CD1c-positive myeloid dendritic cell (primary cell): ENCODE measurements at regions not wholly inside any gene's neighbourhood (a gene's known extent, or its start where the extent isn't known, plus 50 kb on each side); places are given as distances from the start of the nearest gene placed in this dataset.
"Not testable (repeated sequence)": the region's sequence is repeated elsewhere in the genome, so short reads cannot be mapped to it uniquely, and the experiment has no call there.

Experiments used
- DNase-seq: peaks from one replicate; pipeline ENCODE4 v3.0.0-alpha.2; 2016; ENCODE audit errors: extremely low spot score

DNA sequence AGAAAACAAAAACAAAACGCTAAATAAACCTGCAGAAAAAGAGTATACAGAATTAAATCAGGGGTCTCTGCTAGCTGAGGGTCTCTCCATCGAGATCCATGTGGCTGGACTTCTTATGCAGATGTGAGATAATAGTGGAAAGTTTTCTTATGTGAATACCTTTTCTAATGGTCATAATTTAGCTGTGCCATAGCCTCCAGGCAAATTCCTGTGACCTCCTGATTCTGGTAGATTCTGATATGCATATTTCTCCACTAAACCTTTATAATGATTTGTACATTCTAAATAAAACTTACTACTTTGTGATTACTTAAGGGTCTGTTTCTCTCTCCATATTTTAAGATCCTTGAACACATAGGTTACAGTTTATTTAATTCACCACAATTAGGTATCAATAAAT, 1002.6 kb downstream of the GALC start:
- DNase-seq, result no peak

DNA sequence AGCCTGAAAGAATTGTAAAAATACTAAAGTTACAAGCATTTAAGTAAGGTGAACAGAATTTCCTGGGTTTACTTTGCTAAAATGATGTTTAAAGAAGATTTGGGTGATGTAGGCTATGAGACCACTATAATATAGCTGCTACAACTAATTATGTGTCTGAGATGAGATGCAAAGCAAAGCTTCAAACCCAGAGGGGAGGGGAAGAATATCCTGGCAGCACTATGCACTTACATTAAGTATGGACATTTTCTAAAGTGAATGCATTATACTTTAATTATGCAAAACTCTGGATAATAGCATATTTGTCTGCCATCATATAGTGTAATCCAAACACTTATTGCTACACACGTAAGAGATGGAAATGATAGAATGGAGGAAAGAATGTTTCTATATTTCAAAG, 1003.7 kb downstream of the GALC start:
- DNase-seq, result no peak

DNA sequence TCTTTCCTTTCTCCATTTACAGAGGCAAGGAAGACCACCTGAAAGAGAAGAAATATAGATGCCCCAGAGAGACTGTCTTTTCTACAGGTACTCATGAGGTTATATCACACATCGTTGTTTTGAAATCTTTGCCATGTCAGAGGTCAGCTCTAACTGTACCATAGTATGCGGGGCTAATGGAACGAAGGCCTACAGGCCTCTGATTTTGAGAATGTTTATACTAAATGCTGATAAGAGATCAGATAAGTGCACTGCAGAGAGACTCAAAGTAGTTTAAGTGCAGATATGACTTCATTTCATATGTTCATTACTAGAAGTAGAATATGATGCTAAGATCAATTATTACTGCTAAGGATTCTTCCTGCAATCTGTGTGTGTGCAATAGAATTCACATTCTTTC, 1005.0 kb downstream of the GALC start:
- DNase-seq, result no peak

DNA sequence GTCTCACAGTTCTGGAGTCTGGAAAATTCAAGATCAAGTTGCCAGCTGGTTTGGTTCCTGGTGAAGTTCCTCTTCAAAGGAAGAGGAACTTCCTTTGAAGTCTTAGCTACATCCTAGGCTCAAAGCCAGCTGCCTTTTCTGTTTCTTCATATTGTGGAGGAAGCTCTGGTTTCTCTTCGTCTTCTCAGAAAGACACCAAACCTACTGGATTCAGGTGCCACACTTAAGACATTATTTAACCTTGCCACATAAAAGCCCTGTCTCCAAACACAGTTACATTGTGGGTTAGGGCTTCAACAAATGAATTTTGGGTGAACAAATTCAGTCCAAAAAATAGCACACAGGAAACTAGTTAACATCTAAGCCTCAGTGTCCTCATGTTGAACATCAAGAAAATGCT, 1019.8 kb downstream of the GALC start:
- no peak for DNase-seq

DNA sequence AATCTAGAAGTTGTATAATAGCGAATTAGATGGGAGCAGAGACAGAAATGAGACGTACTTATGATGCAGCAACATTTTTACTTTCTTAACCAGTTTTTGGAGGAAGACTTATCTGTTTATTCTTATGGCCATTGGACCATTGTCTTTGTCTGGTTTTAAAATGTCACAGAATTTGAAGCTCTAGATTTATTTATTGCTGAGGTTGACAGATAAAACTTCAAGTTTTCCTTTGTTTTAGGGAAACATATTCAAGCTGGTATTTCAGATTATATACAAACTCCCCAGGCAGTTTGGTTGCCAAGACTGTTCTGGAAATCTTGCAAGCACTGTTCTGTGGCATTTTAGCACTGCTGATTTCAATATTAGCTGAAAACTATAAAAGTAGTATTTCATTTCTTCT, 1021.7 kb downstream of the GALC start:
- no peak for DNase-seq

DNA sequence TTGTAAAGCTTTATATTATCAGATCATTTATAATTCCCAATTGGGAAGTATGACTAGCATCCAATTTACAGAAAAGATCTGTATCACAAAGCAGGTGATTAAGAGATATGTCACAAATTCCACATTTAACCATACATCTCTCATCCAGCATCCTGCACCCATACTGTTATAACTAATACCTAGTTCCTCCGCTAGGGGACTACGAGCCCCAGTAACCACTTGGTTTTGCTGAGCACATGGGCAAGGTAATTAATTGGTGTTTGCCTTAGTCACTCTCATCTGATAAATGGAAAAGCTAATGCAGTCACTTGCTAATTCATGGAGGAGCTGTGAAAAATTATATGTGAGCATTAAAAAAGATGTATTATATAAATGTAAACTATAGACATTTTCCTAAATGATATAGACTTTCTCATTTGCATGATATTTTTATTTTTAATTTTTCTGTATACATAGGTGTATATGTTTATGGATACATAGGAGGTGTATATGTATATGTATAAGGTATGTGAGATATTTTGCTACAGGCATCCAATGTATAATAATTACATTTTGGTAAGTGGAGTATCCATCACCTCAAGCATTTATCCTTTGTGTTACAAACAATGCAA, 1031.8 kb downstream of the GALC start:
- no peak for DNase-seq

DNA sequence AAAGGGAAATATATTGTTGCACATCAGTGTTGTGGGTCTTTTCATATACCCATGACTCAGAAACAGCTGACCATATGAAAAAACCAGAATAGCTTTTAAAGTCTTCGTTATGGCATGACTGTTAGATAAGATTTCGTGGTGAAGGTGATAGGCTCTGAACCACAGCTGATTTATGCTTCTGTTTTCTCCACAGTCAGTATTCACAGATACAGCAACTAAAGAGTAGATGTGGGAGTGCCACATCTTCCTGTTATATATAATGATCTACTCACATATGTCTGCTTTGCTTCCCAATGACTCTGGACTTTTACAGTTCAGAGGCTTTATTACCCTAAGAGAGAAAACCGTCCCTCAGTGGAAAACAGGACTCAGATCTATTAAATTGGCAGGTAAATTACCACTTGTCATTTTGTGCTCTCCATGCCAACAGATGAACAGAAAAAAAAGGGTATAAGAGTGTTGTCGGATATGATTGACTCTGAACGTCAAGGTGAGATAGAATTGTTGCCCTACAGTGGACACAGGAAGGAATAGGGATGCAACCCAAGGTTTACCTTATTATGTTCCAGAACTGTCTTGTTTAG, 1037.1 kb downstream of the GALC start:
- DNase-seq, result no peak

DNA sequence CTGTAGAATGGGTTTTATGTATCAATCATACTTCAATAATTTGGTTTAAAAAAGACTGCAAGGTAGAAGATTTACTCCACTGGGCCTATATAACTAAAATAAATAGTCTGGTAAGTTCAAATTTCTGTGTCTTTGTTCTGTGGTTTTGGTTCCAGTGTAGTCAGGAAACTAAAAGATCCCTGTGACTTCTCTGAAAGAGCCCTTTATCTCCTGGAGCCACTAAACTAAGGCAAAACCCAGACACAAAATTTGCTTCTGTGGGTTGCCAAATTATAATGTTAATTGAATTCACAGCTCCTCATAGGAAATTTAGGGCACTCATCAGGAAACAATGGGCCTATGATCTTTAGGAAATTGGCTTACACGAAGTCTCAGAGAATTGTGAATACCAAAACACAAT, 1038.4 kb downstream of the GALC start:
- no peak for DNase-seq

DNA sequence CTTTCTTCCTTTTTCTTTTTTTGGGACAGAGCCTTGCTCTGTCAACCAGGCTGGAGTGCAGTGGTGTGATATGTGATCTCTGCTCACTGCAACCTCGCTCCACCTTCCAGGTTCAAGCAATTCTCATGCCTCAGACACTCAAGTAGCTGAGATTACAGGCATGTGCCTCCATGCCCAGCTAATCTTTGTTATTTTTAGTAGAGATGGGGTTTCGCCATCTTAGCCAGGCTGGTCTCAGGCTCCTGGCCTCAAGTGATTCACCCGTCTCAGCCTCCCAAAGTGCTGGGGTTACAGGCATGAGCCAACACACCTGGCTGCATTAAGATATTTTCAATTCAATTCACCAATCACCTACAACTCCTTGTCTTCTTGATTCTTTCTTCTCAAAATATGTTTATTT, 1046.5 kb downstream of the GALC start:
- no peak for DNase-seq

DNA sequence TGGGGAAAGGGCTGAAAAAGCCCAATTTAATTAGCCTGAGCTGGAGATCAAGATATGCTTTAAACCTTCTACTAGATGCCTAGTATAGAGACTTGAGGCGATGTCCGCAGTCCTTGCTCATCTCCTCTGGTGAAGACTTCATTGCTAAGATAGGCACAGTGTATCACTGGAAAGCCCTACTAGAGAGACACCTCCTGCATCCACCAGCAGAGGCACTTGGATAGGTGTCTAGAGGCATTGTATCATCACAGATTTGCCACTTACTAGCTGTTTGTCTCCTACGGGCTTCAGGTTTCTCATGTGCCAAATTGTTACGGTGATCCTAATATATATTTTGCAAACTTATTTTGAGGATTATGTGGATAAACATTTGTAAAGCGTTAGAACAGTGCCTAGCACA, 1048.5 kb downstream of the GALC start:
- no peak for DNase-seq

DNA sequence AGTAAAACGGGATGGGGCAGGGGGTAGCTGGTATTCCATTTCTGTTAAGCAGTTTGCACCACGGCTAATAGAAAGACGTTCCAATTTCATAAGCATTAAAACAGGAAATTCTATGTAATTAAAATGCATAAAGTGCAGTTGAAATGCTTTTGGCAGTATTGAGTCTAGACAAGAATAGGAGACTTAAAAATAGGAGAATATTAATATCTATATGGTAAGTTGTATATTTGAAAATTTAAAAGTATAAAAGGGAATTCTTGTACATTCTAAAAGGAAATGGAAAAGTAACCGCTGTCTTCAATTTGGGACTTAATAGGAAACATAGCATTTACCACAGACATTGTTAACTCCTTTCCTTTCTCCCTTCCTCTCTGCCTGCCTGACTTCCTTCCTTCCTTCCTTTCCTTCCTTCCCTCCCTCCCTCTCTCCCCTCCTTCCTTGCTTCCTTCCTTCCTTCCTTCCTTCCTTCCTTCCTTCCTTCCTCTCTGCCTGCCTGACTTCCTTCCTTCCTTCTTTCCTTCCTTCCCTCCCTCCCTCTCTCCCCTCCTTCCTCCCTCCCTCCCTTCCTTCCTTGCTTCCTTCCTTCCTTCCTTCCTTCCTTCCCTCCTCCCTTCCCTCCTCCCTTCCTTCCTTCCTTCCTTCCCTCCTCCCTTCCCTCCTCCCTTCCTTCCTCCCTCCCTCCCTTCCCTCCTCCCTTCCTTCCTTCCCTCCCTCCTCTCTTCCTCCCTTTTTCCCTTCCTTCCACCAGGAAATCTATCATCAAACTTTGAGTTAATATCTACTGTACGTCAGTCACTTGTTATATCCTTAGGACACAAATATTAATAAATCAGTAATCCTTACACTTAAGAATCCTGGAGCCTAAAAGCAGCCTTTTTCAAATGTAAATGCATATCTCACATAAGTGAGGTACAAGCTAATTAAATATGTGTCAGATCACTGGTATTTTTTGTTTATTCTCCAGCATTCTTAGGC, 1049.3 kb downstream of the GALC start:
- no peak for DNase-seq

DNA sequence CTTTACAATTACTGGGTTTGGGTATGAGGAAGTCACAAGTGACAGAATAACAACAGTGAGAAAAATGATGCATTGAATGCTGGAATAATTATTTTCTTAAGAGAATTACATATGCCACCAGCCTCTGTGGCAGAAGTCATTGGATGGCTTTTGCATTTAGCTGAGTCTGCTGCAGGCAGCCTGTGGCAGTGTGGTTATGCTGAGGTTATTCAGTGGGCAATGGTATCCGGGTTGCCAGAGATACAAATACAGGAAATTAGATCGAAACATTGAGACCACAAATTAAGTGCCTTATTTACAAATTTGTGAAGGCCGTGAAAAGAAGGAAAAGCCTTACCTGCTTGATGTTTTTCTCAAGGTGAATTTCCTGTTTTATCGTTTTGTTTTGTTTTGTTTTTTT, 1050.0 kb downstream of the GALC start:
- DNase-seq, result no peak

DNA sequence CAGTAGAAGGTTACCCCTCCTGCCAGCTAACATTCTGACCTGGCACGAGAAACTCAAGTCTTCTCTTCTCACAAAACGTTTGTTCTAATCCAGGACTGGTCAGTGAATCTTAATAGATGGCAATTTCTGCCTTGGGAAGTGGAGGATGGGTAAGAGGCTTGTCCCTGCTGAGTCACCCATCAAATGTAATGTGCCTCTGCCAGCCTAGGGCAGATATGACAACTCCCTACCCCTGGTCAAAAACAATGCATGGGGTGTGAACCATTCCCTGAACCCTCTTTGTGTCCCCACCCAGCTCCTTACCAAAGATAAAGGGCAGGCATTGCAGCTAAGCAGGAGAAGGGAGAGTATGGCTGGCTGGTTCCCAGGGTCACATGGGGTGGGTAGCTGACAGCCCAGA, 1052.9 kb downstream of the GALC start:
- no peak for DNase-seq

DNA sequence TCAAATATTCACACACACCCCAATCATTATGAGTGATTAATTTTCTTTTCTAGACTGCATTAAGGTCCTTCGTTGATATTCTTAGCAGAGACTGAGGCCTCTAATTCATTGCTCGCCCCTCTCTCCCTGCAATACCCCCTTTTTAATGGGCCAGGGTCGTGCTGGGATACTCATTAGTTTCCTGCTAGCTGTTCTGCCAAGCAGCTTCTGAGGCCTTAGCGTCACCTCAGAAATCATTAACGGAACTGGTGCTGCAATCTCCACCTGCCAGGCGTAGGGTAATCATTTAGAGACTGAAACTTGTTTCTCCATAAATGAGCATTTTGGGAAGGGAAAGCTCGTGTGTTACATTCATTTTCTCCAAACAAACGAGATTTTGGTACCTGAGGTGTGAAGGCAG, 1054.7 kb downstream of the GALC start:
- no peak for DNase-seq

DNA sequence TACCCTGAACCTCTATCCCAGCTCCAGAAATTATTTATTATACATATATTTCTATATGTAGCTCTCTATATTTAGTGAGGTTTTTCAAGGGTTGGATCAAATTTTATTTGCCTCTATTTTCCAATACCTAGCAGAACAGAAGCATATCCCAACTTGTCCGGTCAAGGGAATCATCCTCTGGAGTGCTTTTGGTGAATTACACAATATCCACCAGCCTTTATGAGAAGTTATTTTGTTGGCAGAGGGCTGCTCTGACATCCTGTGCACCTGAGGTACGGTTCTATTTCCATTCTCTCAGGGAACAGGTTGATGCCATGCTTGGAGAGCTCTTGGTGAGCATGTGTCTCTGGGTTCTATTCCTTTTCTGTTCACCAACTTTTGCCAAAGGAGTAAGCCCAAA, 1056.4 kb downstream of the GALC start:
- DNase-seq, result no peak

DNA sequence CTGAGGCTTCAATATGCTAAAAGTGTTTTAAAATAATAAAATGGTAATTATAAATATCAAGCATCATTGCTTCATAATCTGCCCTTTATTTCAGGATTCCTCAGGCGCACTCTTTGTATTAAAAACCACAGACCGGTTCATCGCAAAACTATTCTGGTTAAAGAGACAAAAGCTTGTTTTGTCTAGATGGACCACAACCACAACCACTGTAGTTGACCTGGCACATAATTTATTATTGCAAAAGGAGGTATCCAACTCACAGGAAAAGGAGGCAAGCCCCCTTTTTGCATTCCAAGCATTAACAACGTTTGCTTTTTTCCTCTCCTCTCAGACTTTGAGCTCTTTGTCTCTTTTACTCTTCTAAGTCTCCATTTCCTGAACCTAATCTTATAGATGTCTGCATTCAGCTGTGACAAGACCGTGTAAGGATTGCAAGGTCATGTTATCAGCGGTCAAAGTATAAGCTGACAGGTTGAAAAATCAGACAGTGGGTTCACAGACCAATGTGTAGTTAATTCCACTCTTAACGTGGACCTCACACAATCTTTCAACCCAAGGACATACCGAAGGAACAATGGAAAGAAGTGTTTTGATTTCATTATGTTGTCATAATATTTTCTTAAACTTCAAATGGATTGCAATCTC, 1057.6 kb downstream of the GALC start:
- no peak for DNase-seq

DNA sequence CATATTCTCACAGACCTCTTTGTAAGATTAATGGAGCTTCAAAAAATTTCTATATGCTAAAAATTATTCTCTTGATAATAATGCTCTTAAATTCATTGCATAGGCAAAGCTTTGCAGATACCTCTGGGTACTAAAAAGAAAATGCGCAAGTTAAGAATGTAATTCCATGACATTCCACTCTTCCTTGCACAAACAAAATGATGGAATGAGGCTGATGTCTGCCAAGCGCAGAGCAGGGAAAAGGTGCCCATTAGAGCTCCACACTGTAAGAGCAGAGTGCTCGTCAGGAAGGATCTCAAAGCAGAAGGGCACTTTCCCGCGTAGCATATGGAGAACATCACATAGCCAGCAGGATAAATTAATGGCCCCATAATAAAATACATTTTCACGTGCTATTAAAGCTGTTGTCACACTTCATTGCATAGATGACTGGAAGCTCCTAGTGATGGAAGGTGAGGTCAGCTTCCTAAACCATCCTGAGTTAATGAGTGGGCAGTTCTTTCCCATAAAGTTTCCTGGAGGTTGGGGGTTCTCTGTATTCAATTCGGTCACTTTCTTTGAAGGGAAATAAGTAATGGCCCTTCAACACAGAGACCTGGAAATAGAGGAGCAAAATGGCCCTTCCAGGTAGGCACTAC, 1058.9 kb downstream of the GALC start:
- no peak for DNase-seq

DNA sequence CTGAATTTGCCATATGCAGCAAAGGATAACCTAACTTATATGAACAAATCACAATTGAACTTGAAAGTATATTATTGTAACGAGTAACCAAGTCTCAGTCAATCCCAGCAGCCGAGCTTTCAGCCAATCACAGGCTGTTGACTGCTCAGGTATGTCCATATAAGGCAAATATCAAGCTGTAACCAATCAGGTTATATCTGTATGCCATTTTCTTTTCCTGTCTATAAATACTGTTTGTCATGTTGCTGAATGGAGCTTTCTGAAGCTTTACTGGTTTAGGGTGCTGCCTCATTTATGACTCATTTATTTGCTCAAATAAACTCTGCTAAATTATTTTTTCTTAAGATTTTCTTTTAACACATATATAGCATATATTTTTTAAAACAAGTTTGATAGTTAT, 1059.5 kb downstream of the GALC start:
- DNase-seq, result no peak

DNA sequence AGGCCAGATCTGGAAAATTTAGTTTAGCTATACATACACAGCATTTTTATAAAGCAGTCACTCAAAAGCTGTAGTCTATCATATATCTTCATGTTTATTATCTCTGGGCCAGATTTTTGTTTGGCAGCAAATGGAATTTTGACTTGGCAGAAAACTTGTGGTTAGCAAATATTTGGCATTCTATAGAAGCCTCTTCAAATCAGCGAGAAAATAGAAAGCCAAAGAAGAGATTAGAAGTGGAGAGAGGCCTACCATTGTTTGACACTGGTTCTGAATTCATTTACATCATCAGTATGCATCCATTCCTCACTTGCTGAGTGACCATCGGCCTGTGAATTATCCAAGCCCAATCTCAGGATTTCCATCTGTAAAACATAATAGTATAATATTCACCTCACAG, 1077.6 kb downstream of the GALC start:
- DNase-seq, result no peak

DNA sequence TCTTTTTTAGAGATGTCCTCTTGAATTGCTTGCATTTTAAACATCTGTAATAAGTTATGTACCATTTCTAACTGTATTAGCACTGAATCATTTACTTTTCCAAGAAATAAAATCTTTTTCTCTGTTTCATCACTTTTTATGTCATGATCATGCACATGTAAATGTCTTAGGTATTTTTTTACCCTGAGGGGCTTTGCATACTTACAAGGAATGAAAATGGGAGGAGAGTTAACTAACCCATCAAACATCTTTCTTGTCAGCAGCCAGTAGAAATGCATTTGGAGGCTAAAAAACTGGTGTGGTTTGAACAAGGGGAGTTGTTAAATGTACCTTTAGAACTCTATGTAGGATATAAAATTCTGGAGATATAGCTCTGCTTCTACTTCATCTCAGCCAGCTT, 1080.3 kb downstream of the GALC start:
- DNase-seq, result no peak

DNA sequence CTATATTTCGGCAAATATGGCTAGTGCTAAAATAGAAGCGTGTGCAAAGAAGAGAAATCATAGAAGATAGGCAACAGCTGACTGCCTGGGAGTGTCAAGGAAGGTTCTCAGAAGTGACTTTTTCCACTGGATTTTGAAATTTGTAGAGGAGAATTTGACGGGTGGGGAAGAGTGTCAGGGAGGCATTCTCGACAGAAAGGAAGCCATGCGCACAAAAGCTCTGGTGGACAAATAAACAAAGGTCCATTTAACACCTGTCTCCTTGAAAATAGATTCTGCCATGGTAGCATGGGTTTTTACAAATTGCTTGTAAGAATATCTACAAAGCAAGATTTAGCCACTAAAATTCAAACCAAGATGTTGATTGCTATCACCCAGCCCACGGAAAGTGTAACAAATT, 1081.5 kb downstream of the GALC start:
- no peak for DNase-seq

DNA sequence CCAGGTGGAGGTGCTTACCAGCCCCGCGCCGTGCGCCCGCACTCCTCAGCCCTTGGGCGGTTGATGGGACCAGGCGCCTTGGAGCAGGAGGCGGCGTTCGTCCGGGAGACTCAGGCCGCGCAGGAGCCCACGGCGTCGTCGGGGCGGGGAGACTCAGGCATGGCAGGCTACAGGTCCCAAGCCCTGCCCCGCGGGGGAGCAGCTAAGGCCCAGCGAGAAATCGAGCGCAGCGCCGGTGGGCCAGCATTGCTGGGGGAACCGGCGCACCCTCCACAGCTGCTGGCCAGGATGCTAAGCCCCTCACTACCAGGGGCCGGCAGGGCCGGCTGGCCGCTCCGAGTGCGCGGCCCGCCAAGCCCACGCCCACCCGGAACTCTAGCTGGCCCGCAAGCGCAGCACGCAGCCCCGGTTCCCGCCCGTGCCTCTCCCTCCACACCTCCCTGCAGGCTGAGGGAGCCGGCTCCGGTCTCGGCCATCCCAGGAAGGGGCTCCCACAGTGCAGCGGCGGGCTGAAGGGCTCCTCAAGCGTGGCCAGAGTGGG, 1087.5 kb downstream of the GALC start:
- not testable (repeated sequence) for DNase-seq
